Mucosa of stomach (tissue), 1 donor: ENCODE measurements at regions not wholly inside any gene's neighbourhood (a gene's known extent, or its start where the extent isn't known, plus 50 kb on each side); places are given as distances from the start of the nearest gene placed in this dataset.

Experiments used
- H3K27me3 ChIP-seq: one replicate; pipeline ENCODE4 v1.7.0; 2013; ENCODE audit warnings: mild to moderate bottlenecking, low read length; ENCODE audit not compliant: control insufficient read depth, insufficient read depth
- H3K36me3 ChIP-seq: one replicate; pipeline ENCODE4 v1.7.0; 2013; ENCODE audit warnings: low read length; ENCODE audit not compliant: control insufficient read depth, insufficient read depth
- H3K4me1 ChIP-seq: one replicate; pipeline ENCODE4 v1.7.0; 2013; ENCODE audit warnings: mild to moderate bottlenecking, low read length; ENCODE audit not compliant: control insufficient read depth, insufficient read depth
- H3K4me3 ChIP-seq: one replicate; pipeline ENCODE4 v1.7.0; 2013; ENCODE audit warnings: low read length
- H3K9ac ChIP-seq: one replicate; pipeline ENCODE4 v1.7.0; 2013; ENCODE audit warnings: mild to moderate bottlenecking, low read length, moderate library complexity
- H3K9me3 ChIP-seq: one replicate; pipeline ENCODE4 v1.7.0; 2013; ENCODE audit warnings: mild to moderate bottlenecking, low read length, moderate library complexity; ENCODE audit not compliant: control insufficient read depth
- donor health status: Pancreatic carcinoma.

- no peak overlapping the region for H3K4me3 ChIP-seq
- no peak overlapping the region for H3K9ac ChIP-seq
- H3K36me3 ChIP-seq, result no peaks in the 10 kb centered on the region
- H3K4me1 ChIP-seq, result no peaks in the 10 kb centered on the region
- no peaks in the 10 kb centered on the region for H3K27me3 ChIP-seq
- H3K9me3 ChIP-seq, result no peaks in the 10 kb centered on the region
These were observed 519.4 kb downstream of the HDGFL1 start for GRCh38 chr6:23088761-23089160.

- H3K36me3 ChIP-seq, result no peaks in the 10 kb centered on the region
- H3K27me3 ChIP-seq, result no peaks in the 10 kb centered on the region
- H3K4me1 ChIP-seq, result no peaks in the 10 kb centered on the region
- H3K9me3 ChIP-seq, result no peaks in the 10 kb centered on the region
- H3K9ac ChIP-seq, result no peak overlapping the region
- no peak overlapping the region for H3K4me3 ChIP-seq
These were observed 520.6 kb downstream of the HDGFL1 start for GRCh38 chr6:23089981-23090380.

- Histone ChIP-seq H3K9ac (no peak overlapping the region), H3K4me1 (no peaks in the 10 kb centered on the region)
These were observed 522.4 kb downstream of the HDGFL1 start for GRCh38 chr6:23091795-23092194.

GRCh38 chr6:23096876-23097275, 527.5 kb downstream of the HDGFL1 start:
- no peaks in the 10 kb centered on the region for H3K27me3 ChIP-seq
- H3K36me3 ChIP-seq, result no peaks in the 10 kb centered on the region
- no peaks in the 10 kb centered on the region for H3K4me1 ChIP-seq
- no peak overlapping the region for H3K9ac ChIP-seq
- H3K4me3 ChIP-seq, result no peak overlapping the region
- no peaks in the 10 kb centered on the region for H3K9me3 ChIP-seq

More at GRCh38 chr6:23091795-23092194, 522.4 kb downstream of the HDGFL1 start:
- no peak overlapping the region for H3K4me3 ChIP-seq
- H3K36me3 ChIP-seq, result no peaks in the 10 kb centered on the region
- H3K27me3 ChIP-seq, result no peaks in the 10 kb centered on the region
- no peaks in the 10 kb centered on the region for H3K9me3 ChIP-seq

- H3K9ac ChIP-seq, result no peak overlapping the region
- no peak overlapping the region for H3K4me3 ChIP-seq
- H3K27me3 ChIP-seq, result no peaks in the 10 kb centered on the region
- no peaks in the 10 kb centered on the region for H3K9me3 ChIP-seq
- H3K4me1 ChIP-seq, result no peaks in the 10 kb centered on the region
- no peaks in the 10 kb centered on the region for H3K36me3 ChIP-seq
These were observed 528.2 kb downstream of the HDGFL1 start for GRCh38 chr6:23097566-23097965.

- Histone ChIP-seq H3K4me1 (no peaks in the 10 kb centered on the region), H3K9me3 (no peaks in the 10 kb centered on the region), H3K36me3 (no peaks in the 10 kb centered on the region), H3K9ac (no peak overlapping the region), H3K27me3 (no peaks in the 10 kb centered on the region), H3K4me3 (no peak overlapping the region)
These were observed 537.6 kb downstream of the HDGFL1 start for GRCh38 chr6:23106951-23107350.

GRCh38 chr6:23111984-23112383, 542.6 kb downstream of the HDGFL1 start:
- Histone ChIP-seq H3K9ac (no peak overlapping the region), H3K4me1 (no peaks in the 10 kb centered on the region), H3K36me3 (no peaks in the 10 kb centered on the region), H3K4me3 (no peak overlapping the region), H3K9me3 (peaks cover 5% of the 10 kb centered on the region), H3K27me3 (no peaks in the 10 kb centered on the region)

- Histone ChIP-seq H3K36me3 (no peaks in the 10 kb centered on the region), H3K9ac (no peak overlapping the region), H3K9me3 (peaks cover 5% of the 10 kb centered on the region), H3K27me3 (no peaks in the 10 kb centered on the region), H3K4me3 (no peak overlapping the region), H3K4me1 (no peaks in the 10 kb centered on the region)
These were observed 545.6 kb downstream of the HDGFL1 start for GRCh38 chr6:23114812-23115504.

- H3K27me3 ChIP-seq, result no peaks in the 10 kb centered on the region
- no peak overlapping the region for H3K4me3 ChIP-seq
- H3K36me3 ChIP-seq, result no peaks in the 10 kb centered on the region
- no peaks in the 10 kb centered on the region for H3K4me1 ChIP-seq
- no peak overlapping the region for H3K9ac ChIP-seq
- no peaks in the 10 kb centered on the region for H3K9me3 ChIP-seq
These were observed 568.2 kb downstream of the HDGFL1 start for GRCh38 chr6:23137611-23138010.

GRCh38 chr6:23140871-23141270, 571.5 kb downstream of the HDGFL1 start:
- no peaks in the 10 kb centered on the region for H3K9me3 ChIP-seq
- no peaks in the 10 kb centered on the region for H3K36me3 ChIP-seq
- H3K4me3 ChIP-seq, result no peak overlapping the region
- H3K9ac ChIP-seq, result no peak overlapping the region
- H3K4me1 ChIP-seq, result no peaks in the 10 kb centered on the region
- no peaks in the 10 kb centered on the region for H3K27me3 ChIP-seq

GRCh38 chr6:23145781-23146180, 576.4 kb downstream of the HDGFL1 start:
- Histone ChIP-seq H3K9me3 (no peaks in the 10 kb centered on the region), H3K4me3 (no peak overlapping the region), H3K9ac (no peak overlapping the region)

GRCh38 chr6:23154159-23154558, 584.8 kb downstream of the HDGFL1 start:
- H3K9ac ChIP-seq, result no peak overlapping the region
- no peaks in the 10 kb centered on the region for H3K27me3 ChIP-seq
- H3K9me3 ChIP-seq, result no peaks in the 10 kb centered on the region
- no peaks in the 10 kb centered on the region for H3K36me3 ChIP-seq
- H3K4me1 ChIP-seq, result no peaks in the 10 kb centered on the region
- no peak overlapping the region for H3K4me3 ChIP-seq

More at GRCh38 chr6:23145781-23146180, 576.4 kb downstream of the HDGFL1 start:
- no peaks in the 10 kb centered on the region for H3K27me3 ChIP-seq
- no peaks in the 10 kb centered on the region for H3K36me3 ChIP-seq
- H3K4me1 ChIP-seq, result no peaks in the 10 kb centered on the region

- no peak overlapping the region for H3K4me3 ChIP-seq
- H3K27me3 ChIP-seq, result no peaks in the 10 kb centered on the region
- H3K9ac ChIP-seq, result no peak overlapping the region
- H3K9me3 ChIP-seq, result no peaks in the 10 kb centered on the region
- H3K36me3 ChIP-seq, result no peaks in the 10 kb centered on the region
- no peaks in the 10 kb centered on the region for H3K4me1 ChIP-seq
These were observed 600.7 kb downstream of the HDGFL1 start for GRCh38 chr6:23170049-23170448.
